OCI-LY7 (cell line): ENCODE measurements at regions not wholly inside any gene's neighbourhood (a gene's known extent, or its start where the extent isn't known, plus 50 kb on each side); places are given as distances from the start of the nearest gene placed in this dataset.

Source experiments
- BruUV-seq: library from RNA; stranded (reverse); fragments of 400-500 nt; replicated peaks from 2 replicates; lab custom pipeline; 2021; lab: Mats Ljungman, UMichigan
- CTCF ChIA-PET: fragments of 300-600 bp; sonication (Branson Sonifier 250); formaldehyde crosslinking; loops from one replicate; lab custom pipeline; 2022; ENCODE audit warnings: antibody characterized with exemption; ENCODE audit not compliant: unreplicated experiment; lab: Charles Lee
- POLR2A ChIA-PET: fragments of 300-600 bp; sonication (Branson Sonifier 250); formaldehyde crosslinking; loops from one replicate; lab custom pipeline; 2022; ENCODE audit warnings: antibody characterized with exemption; lab: Charles Lee
- DNase-seq: peaks from one replicate; pipeline ENCODE4 v3.0.0-alpha.2; 2015; ENCODE audit warnings: low spot score
- H2AFZ ChIP-seq: fragments of 200-600 bp; sonication (generic), shearing (Covaris generic); 2 replicates; pipeline ENCODE4 v1.6.1; 2014; ENCODE audit warnings: mild to moderate bottlenecking, antibody characterized with exemption, low read length, moderate library complexity
- H3K27ac ChIP-seq: fragments of 200-600 bp; sonication (generic); 2 replicates; pipeline ENCODE4 v1.5.1; 2014; ENCODE audit warnings: mixed run types, low read depth, mild to moderate bottlenecking, moderate library complexity, low read length, inconsistent platforms; ENCODE audit not compliant: poor library complexity, severe bottlenecking
- H3K36me3 ChIP-seq: fragments of 200-600 bp; sonication (generic); 2 replicates; pipeline ENCODE4 v1.6.1; 2014; ENCODE audit warnings: mild to moderate bottlenecking, antibody characterized with exemption, low read length, moderate library complexity, mixed read lengths; ENCODE audit not compliant: insufficient read depth
- H3K4me1 ChIP-seq: fragments of 200-600 bp; sonication (generic); 2 replicates; pipeline ENCODE4 v1.5.1; 2014; ENCODE audit warnings: mild to moderate bottlenecking, low read length; ENCODE audit not compliant: insufficient read depth, poor library complexity, severe bottlenecking
- H3K4me2 ChIP-seq: fragments of 200-600 bp; sonication (generic); 2 replicates; pipeline ENCODE4 v1.6.1; 2014; ENCODE audit warnings: mild to moderate bottlenecking, low read length
- H3K4me3 ChIP-seq: fragments of 200-600 bp; sonication (generic); 2 replicates; pipeline ENCODE4 v1.5.1; 2014; ENCODE audit warnings: mild to moderate bottlenecking, low read depth, low read length; ENCODE audit not compliant: poor library complexity, severe bottlenecking
- H3K79me2 ChIP-seq: fragments of 200-600 bp; sonication (generic); 2 replicates; pipeline ENCODE4 v1.6.1; 2016; ENCODE audit warnings: low read depth, mild to moderate bottlenecking, low read length, moderate library complexity, mixed read lengths; ENCODE audit not compliant: insufficient read depth
- H3K9me2 ChIP-seq: fragments of 200-600 bp; sonication (generic); 2 replicates; pipeline ENCODE4 v1.6.1; 2016; ENCODE audit warnings: mild to moderate bottlenecking, low read length, mixed read lengths; ENCODE audit not compliant: insufficient read depth
- H3K9me3 ChIP-seq: fragments of 200-600 bp; sonication (generic); 2 replicates; pipeline ENCODE4 v1.6.1; 2014; ENCODE audit warnings: mild to moderate bottlenecking, mixed run types, low read length, mixed read lengths
- H4K20me1 ChIP-seq: fragments of 200-600 bp; sonication (generic); 2 replicates; pipeline ENCODE4 v1.6.1; 2014; ENCODE audit warnings: mild to moderate bottlenecking, antibody characterized with exemption, low read length, moderate library complexity, mixed read lengths; ENCODE audit not compliant: insufficient read depth
- CTCF ChIP-seq: fragments of 200-600 bp; sonication (generic); conservative IDR thresholded peaks from 2 replicates; pipeline ENCODE4 v1.5.1; 2014; ENCODE audit warnings: mild to moderate bottlenecking, antibody characterized with exemption, low read length, moderate library complexity, mixed read lengths
- EZH2phosphoT487 ChIP-seq: fragments of 200-600 bp; sonication (generic); IDR thresholded peaks from 2 replicates; pipeline ENCODE4 v1.6.1; 2018; ENCODE audit warnings: low read depth, borderline replicate concordance, mild to moderate bottlenecking, mixed run types, antibody characterized with exemption, low read length, moderate library complexity, mixed read lengths
- intact Hi-C: fragments of 100-400 bp; cut with micrococcal nuclease; formaldehyde crosslinking; loops from one replicate; pipeline ENCODE4 v1.10.0; 2022; ENCODE audit not compliant: unreplicated experiment

- intact Hi-C loops: no loop called here
- Histone ChIP-seq H3K4me1 (peaks cover 29% of the 10 kb centered on the region), H2AFZ (peak overlapping the region; percentile 27; the same call in 1 of the 2 replicates), H3K9me3 (no peaks in the 10 kb centered on the region), H3K4me2 (no peak overlapping the region), H3K4me3 (no peak overlapping the region), H3K27ac (no peak overlapping the region), H3K36me3 (no peaks in the 10 kb centered on the region), H3K79me2 (no peaks in the 10 kb centered on the region), H4K20me1 (no peaks in the 10 kb centered on the region), H3K9me2 (no peaks in the 10 kb centered on the region)
- ChIA-PET CTCF (interaction anchor here (1.2 kb wide), 1 partner anchor 9 kb away, joined by 3 read pairs; no protein-coding TSS in a partner anchor), POLR2A (interaction anchor here (1.6 to 2.1 kb wide), 2 partner anchors 9 to 13 kb away, joined by 6 to 7 read pairs; no protein-coding TSS in a partner anchor)
- no TSS peak for BruUV-seq
- DNase-seq: no peak
- no peak for TF ChIP-seq EZH2phosphoT487
These were observed 461.4 kb upstream of the SYT1 start for GRCh38 chr12:78403136-78403535.

- no peak overlapping the region for H2AFZ ChIP-seq
- no peak overlapping the region for H3K4me2 ChIP-seq
- POLR2A ChIA-PET: interaction anchor here (0.6 to 2.1 kb wide), 5 partner anchors 9 to 280 kb away, joined by 3 to 10 read pairs (median 6); no protein-coding TSS in a partner anchor
- no peaks in the 10 kb centered on the region for H3K79me2 ChIP-seq
- H3K9me3 ChIP-seq: no peaks in the 10 kb centered on the region
- no peaks in the 10 kb centered on the region for H3K9me2 ChIP-seq
- H3K4me1 ChIP-seq: peaks cover 29% of the 10 kb centered on the region
- intact Hi-C loops: no loop called here
- BruUV-seq: no TSS peak
- no peaks in the 10 kb centered on the region for H3K36me3 ChIP-seq
- H3K27ac ChIP-seq: no peak overlapping the region
- no peak for DNase-seq
- H3K4me3 ChIP-seq: no peak overlapping the region
- H4K20me1 ChIP-seq: no peaks in the 10 kb centered on the region
- TF ChIP-seq CTCF (no peak), EZH2phosphoT487 (no peak)
- CTCF ChIA-PET: interaction anchor here (1.2 to 1.6 kb wide), 2 partner anchors 9 to 17 kb away, joined by 3 to 4 read pairs; no protein-coding TSS in a partner anchor
These were observed 460.9 kb upstream of the SYT1 start for GRCh38 chr12:78403681-78404080.

GRCh38 chr12:78406213-78406612 lies 458.4 kb upstream of the SYT1 start:
- POLR2A ChIA-PET: interaction anchor here (0.7 to 1.7 kb wide), 3 partner anchors 11 to 51 kb away, joined by 3 to 5 read pairs (median 3); no protein-coding TSS in a partner anchor
- H3K4me1 ChIP-seq: peaks cover 29% of the 10 kb centered on the region
- H3K4me2 ChIP-seq: peak overlapping the region; percentile 76
- peak overlapping the region; percentile 57 for H3K4me3 ChIP-seq
- TF ChIP-seq CTCF (no peak), EZH2phosphoT487 (no peak)
- no peak for DNase-seq
- no peaks in the 10 kb centered on the region for H3K9me2 ChIP-seq
- CTCF ChIA-PET: interaction anchor here (1.2 kb wide), 1 partner anchor 15 kb away, joined by 6 read pairs; no protein-coding TSS in a partner anchor
- H3K9me3 ChIP-seq: no peaks in the 10 kb centered on the region
- no TSS peak for BruUV-seq
- intact Hi-C loops: no loop called here
- H3K36me3 ChIP-seq: no peaks in the 10 kb centered on the region
- no peaks in the 10 kb centered on the region for H4K20me1 ChIP-seq
- no peaks in the 10 kb centered on the region for H3K79me2 ChIP-seq
- peak overlapping the region; percentile 98 for H2AFZ ChIP-seq
- no peak overlapping the region for H3K27ac ChIP-seq
